GM18858 (cell line): ENCODE measurements at regions not wholly inside any gene's neighbourhood (a gene's known extent, or its start where the extent isn't known, plus 50 kb on each side); places are given as distances from the start of the nearest gene placed in this dataset.

Experiments used
- ATAC-seq: cut with Tn5 transposase; IDR thresholded peaks from one replicate; pipeline ENCODE4 v1.9.1; 2021; ENCODE audit not compliant: unreplicated experiment

- no peak for ATAC-seq
These were observed 195.5 kb downstream of the SIM1 start for GRCh38 chr6:100269189-100269588.

GRCh38 chr6:100268326-100268725 is 196.4 kb downstream of the SIM1 start:
- no peak for ATAC-seq

- ATAC-seq: no peak
These were observed 197.0 kb downstream of the SIM1 start for GRCh38 chr6:100267721-100268123.

GRCh38 chr6:100266494-100267401 is 198.0 kb downstream of the SIM1 start:
- no peak for ATAC-seq

GRCh38 chr6:100262086-100262485 is 202.6 kb downstream of the SIM1 start:
- no peak for ATAC-seq

- no peak for ATAC-seq
These were observed 203.2 kb downstream of the SIM1 start for GRCh38 chr6:100261486-100261885.

- no peak for ATAC-seq
These were observed 204.1 kb downstream of the SIM1 start for GRCh38 chr6:100260584-100260983.

GRCh38 chr6:100259865-100260264 is 204.9 kb downstream of the SIM1 start:
- no peak for ATAC-seq

GRCh38 chr6:100258752-100259151 is 206.0 kb downstream of the SIM1 start:
- ATAC-seq: no peak

GRCh38 chr6:100257793-100258395 is 206.8 kb downstream of the SIM1 start:
- peak; percentile 79 for ATAC-seq

GRCh38 chr6:100255701-100256100 is 209.0 kb downstream of the SIM1 start:
- ATAC-seq: no peak

GRCh38 chr6:100247123-100247522 is 217.6 kb downstream of the SIM1 start:
- no peak for ATAC-seq

- no peak for ATAC-seq
These were observed 218.5 kb downstream of the SIM1 start for GRCh38 chr6:100246206-100246605.

GRCh38 chr6:100240798-100241197 is 223.9 kb downstream of the SIM1 start:
- no peak for ATAC-seq

GRCh38 chr6:100237821-100238220 is 226.9 kb downstream of the SIM1 start:
- ATAC-seq: no peak

GRCh38 chr6:100236389-100236788 is 228.3 kb downstream of the SIM1 start:
- ATAC-seq: no peak

GRCh38 chr6:100235631-100236030 is 229.1 kb downstream of the SIM1 start:
- no peak for ATAC-seq

- no peak for ATAC-seq
These were observed 230.1 kb downstream of the SIM1 start for GRCh38 chr6:100234625-100235024.

- no peak for ATAC-seq
These were observed 231.7 kb downstream of the SIM1 start for GRCh38 chr6:100232781-100233573.

- ATAC-seq: no peak
These were observed 233.8 kb downstream of the SIM1 start for GRCh38 chr6:100230953-100231316.

GRCh38 chr6:100230115-100230952 is 234.4 kb downstream of the SIM1 start:
- ATAC-seq: no peak
